Retinal pigment epithelial cell (primary cell): ENCODE measurements at regions not wholly inside any gene's neighbourhood (a gene's known extent, or its start where the extent isn't known, plus 50 kb on each side); places are given as distances from the start of the nearest gene placed in this dataset.
"Not testable (repeated sequence)": the region's sequence is repeated elsewhere in the genome, so short reads cannot be mapped to it uniquely, and the experiment has no call there.

Experiments used
- DNase-seq: peaks from one replicate; pipeline ENCODE4 v3.0.0-alpha.2; 2010; ENCODE audit warnings: low read depth
- H3K4me3 ChIP-seq: 2 replicates; pipeline ENCODE4 v1.5.1; 2011; ENCODE audit warnings: mild to moderate bottlenecking, low read length, control low read depth, moderate library complexity
- TF ChIP-seq, protein P1 (sequence below): conservative IDR thresholded peaks from 2 replicates; pipeline ENCODE4 v1.5.1; 2011; ENCODE audit warnings: low read depth, low read length, control low read depth, inconsistent platforms

GRCh38 chr5:92841604-92842155, 739.3 kb downstream of the NR2F1-AS1 start:
- TF ChIP-seq, protein P1, sequence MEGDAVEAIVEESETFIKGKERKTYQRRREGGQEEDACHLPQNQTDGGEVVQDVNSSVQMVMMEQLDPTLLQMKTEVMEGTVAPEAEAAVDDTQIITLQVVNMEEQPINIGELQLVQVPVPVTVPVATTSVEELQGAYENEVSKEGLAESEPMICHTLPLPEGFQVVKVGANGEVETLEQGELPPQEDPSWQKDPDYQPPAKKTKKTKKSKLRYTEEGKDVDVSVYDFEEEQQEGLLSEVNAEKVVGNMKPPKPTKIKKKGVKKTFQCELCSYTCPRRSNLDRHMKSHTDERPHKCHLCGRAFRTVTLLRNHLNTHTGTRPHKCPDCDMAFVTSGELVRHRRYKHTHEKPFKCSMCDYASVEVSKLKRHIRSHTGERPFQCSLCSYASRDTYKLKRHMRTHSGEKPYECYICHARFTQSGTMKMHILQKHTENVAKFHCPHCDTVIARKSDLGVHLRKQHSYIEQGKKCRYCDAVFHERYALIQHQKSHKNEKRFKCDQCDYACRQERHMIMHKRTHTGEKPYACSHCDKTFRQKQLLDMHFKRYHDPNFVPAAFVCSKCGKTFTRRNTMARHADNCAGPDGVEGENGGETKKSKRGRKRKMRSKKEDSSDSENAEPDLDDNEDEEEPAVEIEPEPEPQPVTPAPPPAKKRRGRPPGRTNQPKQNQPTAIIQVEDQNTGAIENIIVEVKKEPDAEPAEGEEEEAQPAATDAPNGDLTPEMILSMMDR = no peak
- DNase-seq = no peak
- no peak overlapping the region for H3K4me3 ChIP-seq

- H3K4me3 ChIP-seq = no peak overlapping the region
- DNase-seq = no peak
These were observed 742.8 kb downstream of the NR2F1-AS1 start for GRCh38 chr5:92838253-92838652.

DNA sequence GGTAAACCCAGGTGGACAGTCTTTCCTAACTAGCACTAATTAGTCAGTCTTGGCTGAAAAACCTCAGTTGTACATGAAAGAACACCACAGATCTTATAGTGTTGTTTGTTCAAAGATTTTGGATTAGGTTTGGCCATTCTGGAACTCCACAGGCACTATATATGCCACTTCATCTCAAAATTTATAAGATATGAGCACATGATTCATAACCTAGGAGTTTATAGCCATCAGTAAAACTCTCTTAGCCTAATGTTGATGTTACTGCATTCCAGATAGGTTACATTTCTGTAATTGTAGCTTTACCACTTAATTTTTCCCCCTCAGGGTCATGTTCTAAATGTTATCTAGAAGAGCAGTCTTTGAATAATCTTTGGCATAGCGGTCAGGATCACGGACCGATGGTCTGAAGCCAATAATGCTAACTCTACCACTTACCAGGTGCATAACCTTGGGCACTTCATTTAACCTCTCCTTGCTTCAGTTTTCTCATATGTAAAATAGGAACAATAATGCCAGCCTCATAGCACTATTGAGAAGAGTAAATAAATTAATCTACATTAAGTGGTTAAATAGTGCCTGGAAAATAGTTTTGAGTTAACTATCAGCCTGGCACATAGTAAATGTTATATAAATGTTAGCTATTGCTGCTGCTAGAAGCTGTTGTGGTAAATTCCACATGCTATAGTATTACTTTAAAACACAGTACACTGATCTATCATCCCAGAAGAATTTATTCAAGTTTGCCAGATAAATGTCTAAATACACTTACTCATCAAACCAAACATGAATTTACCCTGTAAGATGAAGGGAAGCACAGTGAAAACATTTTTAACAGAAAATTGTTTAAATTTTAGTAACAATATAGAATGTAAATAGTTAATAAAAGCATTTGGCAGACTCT, 743.9 kb downstream of the NR2F1-AS1 start:
- DNase-seq = no peak
- H3K4me3 ChIP-seq = no peak overlapping the region
- TF ChIP-seq, protein P1 = no peak

More at GRCh38 chr5:92838253-92838652, 742.8 kb downstream of the NR2F1-AS1 start:
- TF ChIP-seq, protein P1 = no peak

GRCh38 chr5:92835712-92836111, 745.3 kb downstream of the NR2F1-AS1 start:
- no peak for DNase-seq
- TF ChIP-seq, protein P1 = no peak
- H3K4me3 ChIP-seq = no peak overlapping the region

DNA sequence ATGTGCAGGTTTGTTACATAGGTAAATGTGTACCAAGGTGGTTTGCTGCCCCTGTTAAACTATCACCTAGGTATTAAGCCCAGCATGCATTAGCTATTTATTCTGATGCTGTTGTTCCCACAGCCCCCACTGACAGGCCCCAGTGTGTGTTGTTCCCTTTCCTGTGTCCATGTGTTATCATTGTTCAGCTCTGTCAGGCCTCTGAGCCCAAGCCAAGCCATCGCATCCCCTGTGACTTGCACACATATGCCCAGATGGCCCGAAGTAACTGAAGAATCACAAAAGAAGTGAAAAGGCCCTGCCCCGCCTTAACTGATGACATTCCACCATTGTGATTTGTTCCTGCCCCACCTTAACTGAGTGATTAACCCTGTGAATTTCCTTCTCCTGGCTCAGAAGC, 757.5 kb downstream of the NR2F1-AS1 start:
- H3K4me3 ChIP-seq, DNase-seq: not testable (repeated sequence)

GRCh38 chr5:92822183-92822582, 758.8 kb downstream of the NR2F1-AS1 start:
- TF ChIP-seq, protein P1 = no peak
- H3K4me3 ChIP-seq = no peak overlapping the region
- DNase-seq = no peak

DNA sequence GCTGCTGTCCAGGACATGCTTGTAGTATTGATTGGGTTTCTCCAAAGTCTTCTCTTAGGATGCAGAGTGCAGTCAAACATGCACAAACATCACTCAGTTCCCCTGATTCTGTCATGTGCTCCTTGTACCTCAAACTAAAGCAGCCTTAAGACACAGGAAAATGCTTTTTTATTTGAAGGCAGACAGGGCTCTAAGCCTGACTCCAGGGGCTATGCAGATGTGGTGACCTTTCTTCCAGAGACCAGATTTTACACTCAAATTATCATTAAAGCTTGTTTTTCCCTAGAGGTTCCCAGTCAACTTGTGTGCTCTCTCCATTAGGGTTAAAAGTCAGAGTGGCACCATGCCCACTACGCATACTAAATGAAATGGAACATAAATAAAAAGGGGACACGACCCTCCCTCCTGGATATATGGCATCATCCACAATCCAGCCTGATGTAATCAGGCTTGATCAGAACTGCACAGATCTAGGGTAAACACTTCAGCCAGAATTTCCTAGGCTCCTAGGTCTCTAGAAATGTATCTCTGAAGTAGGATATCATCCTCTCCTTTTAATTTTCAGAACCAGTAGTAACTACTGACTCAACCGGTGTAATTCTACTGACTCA, 771.1 kb downstream of the NR2F1-AS1 start:
- H3K4me3 ChIP-seq = no peak overlapping the region
- no peak for DNase-seq
- TF ChIP-seq, protein P1 = no peak
